ENCODE measurements at regions not wholly inside any gene's neighbourhood (a gene's known extent, or its start where the extent isn't known, plus 50 kb on each side); places are given as distances from the start of the nearest gene placed in this dataset.

GRCh38 chr10:130902471-130902870, 409.1 kb downstream of the TCERG1L start:
- no peaks in the 10 kb centered on the region for H3K36me3 ChIP-seq (ENCODE audit: control insufficient read depth, insufficient read depth, low read length)

GRCh38 chr10:130902929-130903328, 408.6 kb downstream of the TCERG1L start:
- WGBS (ENCODE audit: insufficient coverage, low lambda C conversion rate) = no CpG with 5 or more reads among the region's 2 CpGs
- Histone ChIP-seq H3K4me3 (ENCODE audit: low read length) (no peak overlapping the region), H3K9me3 (ENCODE audit: control insufficient read depth, low read depth, low read length) (no peaks in the 10 kb centered on the region), H3K4me1 (ENCODE audit: control insufficient read depth, insufficient read depth, low read length) (no peaks in the 10 kb centered on the region), H3K27ac (ENCODE audit: low read length) (no peak overlapping the region), H3K27me3 (ENCODE audit: control insufficient read depth, insufficient read depth, low read length) (no peaks in the 10 kb centered on the region), H3K36me3 (ENCODE audit: control insufficient read depth, insufficient read depth, low read length) (no peaks in the 10 kb centered on the region)
- DNase-seq = no peak

More at GRCh38 chr10:130902471-130902870, 409.1 kb downstream of the TCERG1L start:
- Histone ChIP-seq H3K27me3 (ENCODE audit: control insufficient read depth, insufficient read depth, low read length) (no peaks in the 10 kb centered on the region), H3K9me3 (ENCODE audit: control insufficient read depth, low read depth, low read length) (no peaks in the 10 kb centered on the region), H3K27ac (ENCODE audit: low read length) (no peak overlapping the region), H3K4me3 (ENCODE audit: low read length) (no peak overlapping the region), H3K4me1 (ENCODE audit: control insufficient read depth, insufficient read depth, low read length) (no peaks in the 10 kb centered on the region)
- WGBS (ENCODE audit: insufficient coverage, low lambda C conversion rate) = no CpG with 5 or more reads among the region's 8 CpGs
- DNase-seq = no peak

- Histone ChIP-seq H3K9me3 (ENCODE audit: control insufficient read depth, low read depth, low read length) (no peaks in the 10 kb centered on the region), H3K36me3 (ENCODE audit: control insufficient read depth, insufficient read depth, low read length) (no peaks in the 10 kb centered on the region), H3K27ac (ENCODE audit: low read length) (no peak overlapping the region), H3K4me1 (ENCODE audit: control insufficient read depth, insufficient read depth, low read length) (no peaks in the 10 kb centered on the region), H3K4me3 (ENCODE audit: low read length) (no peak overlapping the region), H3K27me3 (ENCODE audit: control insufficient read depth, insufficient read depth, low read length) (no peaks in the 10 kb centered on the region)
- no CpG with 5 or more reads among the region's 8 CpGs for WGBS (ENCODE audit: insufficient coverage, low lambda C conversion rate)
- no peak for DNase-seq
These were observed 406.8 kb downstream of the TCERG1L start for GRCh38 chr10:130904676-130905075.

GRCh38 chr10:130905386-130905785, 406.1 kb downstream of the TCERG1L start:
- Histone ChIP-seq H3K27ac (ENCODE audit: low read length) (no peak overlapping the region), H3K9me3 (ENCODE audit: control insufficient read depth, low read depth, low read length) (no peaks in the 10 kb centered on the region)
- no peak for DNase-seq

GRCh38 chr10:130905921-130906320, 405.6 kb downstream of the TCERG1L start:
- WGBS (ENCODE audit: insufficient coverage, low lambda C conversion rate) = no CpG with 5 or more reads among the region's 8 CpGs
- Histone ChIP-seq H3K4me3 (ENCODE audit: low read length) (no peak overlapping the region), H3K27ac (ENCODE audit: low read length) (no peak overlapping the region), H3K9me3 (ENCODE audit: control insufficient read depth, low read depth, low read length) (no peaks in the 10 kb centered on the region), H3K4me1 (ENCODE audit: control insufficient read depth, insufficient read depth, low read length) (no peaks in the 10 kb centered on the region), H3K27me3 (ENCODE audit: control insufficient read depth, insufficient read depth, low read length) (no peaks in the 10 kb centered on the region), H3K36me3 (ENCODE audit: control insufficient read depth, insufficient read depth, low read length) (no peaks in the 10 kb centered on the region)
- no peak for DNase-seq

More at GRCh38 chr10:130905386-130905785, 406.1 kb downstream of the TCERG1L start:
- Histone ChIP-seq H3K4me3 (ENCODE audit: low read length) (no peak overlapping the region), H3K27me3 (ENCODE audit: control insufficient read depth, insufficient read depth, low read length) (no peaks in the 10 kb centered on the region), H3K36me3 (ENCODE audit: control insufficient read depth, insufficient read depth, low read length) (no peaks in the 10 kb centered on the region), H3K4me1 (ENCODE audit: control insufficient read depth, insufficient read depth, low read length) (no peaks in the 10 kb centered on the region)
- WGBS (ENCODE audit: insufficient coverage, low lambda C conversion rate) = no CpG with 5 or more reads among the region's 8 CpGs

GRCh38 chr10:130910848-130911247, 400.7 kb downstream of the TCERG1L start:
- no peak overlapping the region for H3K4me3 ChIP-seq (ENCODE audit: low read length)
- no peaks in the 10 kb centered on the region for H3K27me3 ChIP-seq (ENCODE audit: control insufficient read depth, insufficient read depth, low read length)
- no peak overlapping the region for H3K27ac ChIP-seq (ENCODE audit: low read length)
- DNase-seq = no peak
- no peaks in the 10 kb centered on the region for H3K36me3 ChIP-seq (ENCODE audit: control insufficient read depth, insufficient read depth, low read length)
- 100% methylated on average over 1 of the region's 2 CpGs for WGBS (ENCODE audit: insufficient coverage, low lambda C conversion rate)
- no peaks in the 10 kb centered on the region for H3K9me3 ChIP-seq (ENCODE audit: control insufficient read depth, low read depth, low read length)
- no peaks in the 10 kb centered on the region for H3K4me1 ChIP-seq (ENCODE audit: control insufficient read depth, insufficient read depth, low read length)

- no peak for DNase-seq
- WGBS (ENCODE audit: insufficient coverage, low lambda C conversion rate) = 100% methylated on average over 2 of the region's 4 CpGs
- no peak overlapping the region for H3K4me3 ChIP-seq (ENCODE audit: low read length)
These were observed 397.7 kb downstream of the TCERG1L start for GRCh38 chr10:130913844-130914243.

GRCh38 chr10:130914367-130914766, 397.2 kb downstream of the TCERG1L start:
- WGBS (ENCODE audit: insufficient coverage, low lambda C conversion rate) = 86% methylated on average over 1 of the region's 4 CpGs
- Histone ChIP-seq H3K4me1 (ENCODE audit: control insufficient read depth, insufficient read depth, low read length) (no peaks in the 10 kb centered on the region), H3K36me3 (ENCODE audit: control insufficient read depth, insufficient read depth, low read length) (no peaks in the 10 kb centered on the region), H3K27me3 (ENCODE audit: control insufficient read depth, insufficient read depth, low read length) (no peaks in the 10 kb centered on the region), H3K27ac (ENCODE audit: low read length) (no peak overlapping the region), H3K9me3 (ENCODE audit: control insufficient read depth, low read depth, low read length) (no peaks in the 10 kb centered on the region), H3K4me3 (ENCODE audit: low read length) (no peak overlapping the region)
- no peak for DNase-seq

More at GRCh38 chr10:130913844-130914243, 397.7 kb downstream of the TCERG1L start:
- Histone ChIP-seq H3K27me3 (ENCODE audit: control insufficient read depth, insufficient read depth, low read length) (no peaks in the 10 kb centered on the region), H3K9me3 (ENCODE audit: control insufficient read depth, low read depth, low read length) (no peaks in the 10 kb centered on the region), H3K27ac (ENCODE audit: low read length) (no peak overlapping the region), H3K4me1 (ENCODE audit: control insufficient read depth, insufficient read depth, low read length) (no peaks in the 10 kb centered on the region), H3K36me3 (ENCODE audit: control insufficient read depth, insufficient read depth, low read length) (no peaks in the 10 kb centered on the region)

GRCh38 chr10:130915065-130915464, 396.5 kb downstream of the TCERG1L start:
- Histone ChIP-seq H3K9me3 (ENCODE audit: control insufficient read depth, low read depth, low read length) (no peaks in the 10 kb centered on the region), H3K36me3 (ENCODE audit: control insufficient read depth, insufficient read depth, low read length) (no peaks in the 10 kb centered on the region), H3K4me3 (ENCODE audit: low read length) (no peak overlapping the region), H3K27me3 (ENCODE audit: control insufficient read depth, insufficient read depth, low read length) (no peaks in the 10 kb centered on the region), H3K27ac (ENCODE audit: low read length) (no peak overlapping the region), H3K4me1 (ENCODE audit: control insufficient read depth, insufficient read depth, low read length) (no peaks in the 10 kb centered on the region)
- WGBS (ENCODE audit: insufficient coverage, low lambda C conversion rate) = no CpG with 5 or more reads among the region's 6 CpGs
- no peak for DNase-seq

- no peak overlapping the region for H3K27ac ChIP-seq (ENCODE audit: low read length)
- no peak for DNase-seq
- H3K9me3 ChIP-seq (ENCODE audit: control insufficient read depth, low read depth, low read length) = peaks cover 17% of the 10 kb centered on the region
- no peaks in the 10 kb centered on the region for H3K4me1 ChIP-seq (ENCODE audit: control insufficient read depth, insufficient read depth, low read length)
- no peaks in the 10 kb centered on the region for H3K36me3 ChIP-seq (ENCODE audit: control insufficient read depth, insufficient read depth, low read length)
- H3K27me3 ChIP-seq (ENCODE audit: control insufficient read depth, insufficient read depth, low read length) = no peaks in the 10 kb centered on the region
- H3K4me3 ChIP-seq (ENCODE audit: low read length) = no peak overlapping the region
- whole genome bisulfite sequencing (ENCODE audit: insufficient coverage, low lambda C conversion rate) = no CpG with 5 or more reads among the region's 4 CpGs
These were observed 390.1 kb downstream of the TCERG1L start for GRCh38 chr10:130921461-130921860.

GRCh38 chr10:130921911-130922440, 389.5 kb downstream of the TCERG1L start:
- no peak for DNase-seq

More at GRCh38 chr10:130921911-130922440, 389.5 kb downstream of the TCERG1L start:
- H3K27me3 ChIP-seq (ENCODE audit: control insufficient read depth, insufficient read depth, low read length) = no peaks in the 10 kb centered on the region
- no peak overlapping the region for H3K27ac ChIP-seq (ENCODE audit: low read length)
- no peak overlapping the region for H3K4me3 ChIP-seq (ENCODE audit: low read length)
- peaks cover 18% of the 10 kb centered on the region for H3K9me3 ChIP-seq (ENCODE audit: control insufficient read depth, low read depth, low read length)
- WGBS (ENCODE audit: insufficient coverage, low lambda C conversion rate) = no CpG with 5 or more reads among the region's 8 CpGs
- no peaks in the 10 kb centered on the region for H3K4me1 ChIP-seq (ENCODE audit: control insufficient read depth, insufficient read depth, low read length)
- H3K36me3 ChIP-seq (ENCODE audit: control insufficient read depth, insufficient read depth, low read length) = no peaks in the 10 kb centered on the region
